GM21576 (cell line): ENCODE measurements at regions not wholly inside any gene's neighbourhood (a gene's known extent, or its start where the extent isn't known, plus 50 kb on each side); places are given as distances from the start of the nearest gene placed in this dataset.

Experiments used
- ATAC-seq: cut with Tn5 transposase; IDR thresholded peaks from one replicate; pipeline ENCODE4 v1.9.1; 2021; ENCODE audit warnings: mild to moderate bottlenecking, moderate library complexity; ENCODE audit not compliant: unreplicated experiment

GRCh38 chr6:100269189-100269588, 195.5 kb downstream of the SIM1 start:
- ATAC-seq, result no peak

- no peak for ATAC-seq
These were observed 196.4 kb downstream of the SIM1 start for GRCh38 chr6:100268326-100268725.

GRCh38 chr6:100267721-100268123, 197.0 kb downstream of the SIM1 start:
- ATAC-seq, result no peak

- ATAC-seq, result no peak
These were observed 198.0 kb downstream of the SIM1 start for GRCh38 chr6:100266494-100267401.

- no peak for ATAC-seq
These were observed 202.6 kb downstream of the SIM1 start for GRCh38 chr6:100262086-100262485.

- no peak for ATAC-seq
These were observed 203.2 kb downstream of the SIM1 start for GRCh38 chr6:100261486-100261885.

- no peak for ATAC-seq
These were observed 204.1 kb downstream of the SIM1 start for GRCh38 chr6:100260584-100260983.

- ATAC-seq, result no peak
These were observed 204.9 kb downstream of the SIM1 start for GRCh38 chr6:100259865-100260264.

- ATAC-seq, result no peak
These were observed 206.0 kb downstream of the SIM1 start for GRCh38 chr6:100258752-100259151.

- peak; percentile 86 for ATAC-seq
These were observed 206.8 kb downstream of the SIM1 start for GRCh38 chr6:100257793-100258395.

GRCh38 chr6:100255701-100256100, 209.0 kb downstream of the SIM1 start:
- no peak for ATAC-seq

GRCh38 chr6:100247123-100247522, 217.6 kb downstream of the SIM1 start:
- ATAC-seq, result no peak

GRCh38 chr6:100246206-100246605, 218.5 kb downstream of the SIM1 start:
- no peak for ATAC-seq

GRCh38 chr6:100240798-100241197, 223.9 kb downstream of the SIM1 start:
- no peak for ATAC-seq

- ATAC-seq, result no peak
These were observed 226.9 kb downstream of the SIM1 start for GRCh38 chr6:100237821-100238220.

- no peak for ATAC-seq
These were observed 228.3 kb downstream of the SIM1 start for GRCh38 chr6:100236389-100236788.

- no peak for ATAC-seq
These were observed 229.1 kb downstream of the SIM1 start for GRCh38 chr6:100235631-100236030.

GRCh38 chr6:100234625-100235024, 230.1 kb downstream of the SIM1 start:
- ATAC-seq, result no peak

- no peak for ATAC-seq
These were observed 231.7 kb downstream of the SIM1 start for GRCh38 chr6:100232781-100233573.

GRCh38 chr6:100230953-100231316, 233.8 kb downstream of the SIM1 start:
- ATAC-seq, result no peak

GRCh38 chr6:100230115-100230952, 234.4 kb downstream of the SIM1 start:
- no peak for ATAC-seq
